ENCODE measurements at regions not wholly inside any gene's neighbourhood (a gene's known extent, or its start where the extent isn't known, plus 50 kb on each side); places are given as distances from the start of the nearest gene placed in this dataset.

- TF ChIP-seq CTCF (conservative IDR thresholded peaks at IDR 0.05 in 1 of 2, IDR thresholded peaks at IDR 0.05 in 1 of 2; ENCODE audit: low read depth in 1 of 2, low read length in 2 of 2) = no peak
- Histone ChIP-seq H3K4me2 (ENCODE audit: extremely low read depth, insufficient read depth, low read length) (no peak overlapping the region), H2AFZ (ENCODE audit: low read length) (no peak overlapping the region), H3K4me1 (ENCODE audit: control insufficient read depth, extremely low read depth, insufficient read depth, low read length) (no peaks in the 10 kb centered on the region), H3K27me3 (ENCODE audit: control insufficient read depth, insufficient read depth, low read length) (no peaks in the 10 kb centered on the region), H3K9me3 (ENCODE audit: control insufficient read depth, insufficient read depth, low read depth, low read length) (no peaks in the 10 kb centered on the region), H3K27ac (ENCODE audit: insufficient read depth, low read length) (no peak overlapping the region), H3K79me2 (ENCODE audit: control insufficient read depth, insufficient read depth, low read length) (no peaks in the 10 kb centered on the region), H4K20me1 (ENCODE audit: control insufficient read depth, extremely low read depth, insufficient read depth, low read length) (no peaks in the 10 kb centered on the region), H3K4me3 (replicated peaks in 1 of 4; ENCODE audit: control extremely low read depth in 1 of 4, insufficient read depth in 1 of 4, low read depth in 3 of 4, low read length in 4 of 4) (no peak overlapping the region), H3K9ac (ENCODE audit: insufficient read depth, low read length) (no peak overlapping the region), H3K36me3 (ENCODE audit: control insufficient read depth, insufficient read depth, low read length) (no peaks in the 10 kb centered on the region)
- DNase-seq (ENCODE audit: low read depth in 2 of 2) = peak in 1 of 2 donors; percentile 7
Measured at GRCh38 chr18:73093687-73094250, 226.0 kb upstream of the NETO1 start.

- Histone ChIP-seq H2AFZ (ENCODE audit: low read length) (no peak overlapping the region), H3K4me1 (ENCODE audit: control insufficient read depth, extremely low read depth, insufficient read depth, low read length) (no peaks in the 10 kb centered on the region), H3K9ac (ENCODE audit: insufficient read depth, low read length) (no peak overlapping the region), H3K4me3 (replicated peaks in 1 of 4; ENCODE audit: control extremely low read depth in 1 of 4, insufficient read depth in 1 of 4, low read depth in 3 of 4, low read length in 4 of 4) (no peak overlapping the region), H3K79me2 (ENCODE audit: control insufficient read depth, insufficient read depth, low read length) (no peaks in the 10 kb centered on the region), H4K20me1 (ENCODE audit: control insufficient read depth, extremely low read depth, insufficient read depth, low read length) (no peaks in the 10 kb centered on the region), H3K36me3 (ENCODE audit: control insufficient read depth, insufficient read depth, low read length) (no peaks in the 10 kb centered on the region), H3K4me2 (ENCODE audit: extremely low read depth, insufficient read depth, low read length) (no peak overlapping the region), H3K27me3 (ENCODE audit: control insufficient read depth, insufficient read depth, low read length) (no peaks in the 10 kb centered on the region), H3K9me3 (ENCODE audit: control insufficient read depth, insufficient read depth, low read depth, low read length) (no peaks in the 10 kb centered on the region), H3K27ac (ENCODE audit: insufficient read depth, low read length) (no peak overlapping the region)
- no peak for DNase-seq (ENCODE audit: low read depth in 2 of 2)
- no peak for TF ChIP-seq CTCF (conservative IDR thresholded peaks at IDR 0.05 in 1 of 2, IDR thresholded peaks at IDR 0.05 in 1 of 2; ENCODE audit: low read depth in 1 of 2, low read length in 2 of 2)
- no peak for TF ChIP-seq EZH2 (IDR thresholded peaks at IDR 0.05; ENCODE audit: low read length, missing control alignments)
Measured at GRCh38 chr18:73088445-73088844, 220.7 kb upstream of the NETO1 start.

- no peaks in the 10 kb centered on the region for H3K79me2 ChIP-seq (ENCODE audit: control insufficient read depth, insufficient read depth, low read length)
- no peaks in the 10 kb centered on the region for H3K9me3 ChIP-seq (ENCODE audit: control insufficient read depth, insufficient read depth, low read depth, low read length)
- no peak for DNase-seq (ENCODE audit: low read depth in 2 of 2)
- no peak overlapping the region for H3K4me3 ChIP-seq (replicated peaks in 1 of 4; ENCODE audit: control extremely low read depth in 1 of 4, insufficient read depth in 1 of 4, low read depth in 3 of 4, low read length in 4 of 4)
- H4K20me1 ChIP-seq (ENCODE audit: control insufficient read depth, extremely low read depth, insufficient read depth, low read length) = no peaks in the 10 kb centered on the region
- no peak overlapping the region for H3K9ac ChIP-seq (ENCODE audit: insufficient read depth, low read length)
- no peaks in the 10 kb centered on the region for H3K36me3 ChIP-seq (ENCODE audit: control insufficient read depth, insufficient read depth, low read length)
- H3K4me1 ChIP-seq (ENCODE audit: control insufficient read depth, extremely low read depth, insufficient read depth, low read length) = no peaks in the 10 kb centered on the region
- H3K4me2 ChIP-seq (ENCODE audit: extremely low read depth, insufficient read depth, low read length) = no peak overlapping the region
- H3K27ac ChIP-seq (ENCODE audit: insufficient read depth, low read length) = no peak overlapping the region
- H3K27me3 ChIP-seq (ENCODE audit: control insufficient read depth, insufficient read depth, low read length) = no peaks in the 10 kb centered on the region
- TF ChIP-seq CTCF (conservative IDR thresholded peaks at IDR 0.05 in 1 of 2, IDR thresholded peaks at IDR 0.05 in 1 of 2; ENCODE audit: low read depth in 1 of 2, low read length in 2 of 2) = no peak
- TF ChIP-seq EZH2 (IDR thresholded peaks at IDR 0.05; ENCODE audit: low read length, missing control alignments) = no peak
- no peak overlapping the region for H2AFZ ChIP-seq (ENCODE audit: low read length)
Measured at GRCh38 chr18:73087282-73087977, 219.6 kb upstream of the NETO1 start.

All from fibroblast of lung (primary cell).